ENCODE measurements at regions not wholly inside any gene's neighbourhood (a gene's known extent, or its start where the extent isn't known, plus 50 kb on each side); places are given as distances from the start of the nearest gene placed in this dataset.
A peak's percentile ranks its signal among the peaks of the same experiment; 100 is the strongest.

- no peak for DNase-seq
Measured at GRCh38 chr22:25368271-25368670, 148.8 kb downstream of the CRYBB2 start.

GRCh38 chr22:25369041-25369440 lies 149.6 kb downstream of the CRYBB2 start:
- DNase-seq, result no peak

- DNase-seq, result no peak
Measured at GRCh38 chr22:25370322-25370721, 150.9 kb downstream of the CRYBB2 start.

- no peak for DNase-seq
Measured at GRCh38 chr22:25372000-25372595, 152.7 kb downstream of the CRYBB2 start.

- DNase-seq, result no peak
Measured at GRCh38 chr22:25373961-25374360, 154.5 kb downstream of the CRYBB2 start.

- no peak for DNase-seq
Measured at GRCh38 chr22:25374869-25375268, 155.4 kb downstream of the CRYBB2 start.

GRCh38 chr22:25375683-25376082 lies 156.2 kb downstream of the CRYBB2 start:
- DNase-seq, result no peak

- no peak for DNase-seq
Measured at GRCh38 chr22:25377699-25378098, 158.3 kb downstream of the CRYBB2 start.

- no peak for DNase-seq
Measured at GRCh38 chr22:25380122-25380747, 160.8 kb downstream of the CRYBB2 start.

- no peak for DNase-seq
Measured at GRCh38 chr22:25382762-25383161, 163.3 kb downstream of the CRYBB2 start.

- DNase-seq, result no peak
Measured at GRCh38 chr22:25383278-25383820, 163.9 kb downstream of the CRYBB2 start.

- DNase-seq, result no peak
Measured at GRCh38 chr22:25383892-25384291, 164.5 kb downstream of the CRYBB2 start.

GRCh38 chr22:25386538-25386884 lies 167.1 kb downstream of the CRYBB2 start:
- DNase-seq, result no peak

- DNase-seq, result no peak
Measured at GRCh38 chr22:25388415-25388814, 169.0 kb downstream of the CRYBB2 start.

GRCh38 chr22:25388866-25389540 lies 169.6 kb downstream of the CRYBB2 start:
- DNase-seq, result peak; percentile 51 to 60

- no peak for DNase-seq
Measured at GRCh38 chr22:25389541-25389919, 170.1 kb downstream of the CRYBB2 start.

GRCh38 chr22:25390297-25391240 lies 171.1 kb downstream of the CRYBB2 start:
- DNase-seq, result no peak

GRCh38 chr22:25392584-25392983 lies 171.9 kb upstream of the GRK3 start:
- DNase-seq, result no peak

GRCh38 chr22:25393121-25393805 lies 171.2 kb upstream of the GRK3 start:
- no peak for DNase-seq

GRCh38 chr22:25395468-25395867 lies 169.0 kb upstream of the GRK3 start:
- no peak for DNase-seq

GRCh38 chr22:25395915-25396314 lies 168.6 kb upstream of the GRK3 start:
- DNase-seq, result no peak

GRCh38 chr22:25396615-25397200 lies 167.8 kb upstream of the GRK3 start:
- DNase-seq, result no peak
